EH (cell line): ENCODE measurements at regions not wholly inside any gene's neighbourhood (a gene's known extent, or its start where the extent isn't known, plus 50 kb on each side); places are given as distances from the start of the nearest gene placed in this dataset.

Experiments
- DNase-seq: peaks from one replicate; pipeline ENCODE4 v3.0.0-alpha.2; 2015; ENCODE audit warnings: low read depth

GRCh38 chr16:55042556-55043432 is 112.1 kb downstream of the IRX5 start:
- no peak for DNase-seq

- no peak for DNase-seq
These were observed 112.8 kb downstream of the IRX5 start for GRCh38 chr16:55043499-55043898.

GRCh38 chr16:55044201-55044975 is 113.7 kb downstream of the IRX5 start:
- DNase-seq = no peak

- DNase-seq = no peak
These were observed 114.7 kb downstream of the IRX5 start for GRCh38 chr16:55045329-55045728.

- DNase-seq = no peak
These were observed 115.2 kb downstream of the IRX5 start for GRCh38 chr16:55045756-55046460.

GRCh38 chr16:55046513-55046912 is 115.8 kb downstream of the IRX5 start:
- no peak for DNase-seq

GRCh38 chr16:55046916-55047315 is 116.3 kb downstream of the IRX5 start:
- DNase-seq = no peak

GRCh38 chr16:55047331-55047730 is 116.7 kb downstream of the IRX5 start:
- no peak for DNase-seq

GRCh38 chr16:55047903-55048497 is 117.3 kb downstream of the IRX5 start:
- no peak for DNase-seq

GRCh38 chr16:55048745-55049144 is 118.1 kb downstream of the IRX5 start:
- DNase-seq = no peak

GRCh38 chr16:55051571-55052347 is 121.1 kb downstream of the IRX5 start:
- DNase-seq = no peak

- no peak for DNase-seq
These were observed 121.7 kb downstream of the IRX5 start for GRCh38 chr16:55052348-55052734.

- DNase-seq = no peak
These were observed 122.2 kb downstream of the IRX5 start for GRCh38 chr16:55052741-55053415.

- DNase-seq = no peak
These were observed 124.6 kb downstream of the IRX5 start for GRCh38 chr16:55055262-55055661.

GRCh38 chr16:55056585-55057401 is 126.1 kb downstream of the IRX5 start:
- DNase-seq = no peak

GRCh38 chr16:55057866-55058265 is 127.2 kb downstream of the IRX5 start:
- no peak for DNase-seq

- no peak for DNase-seq
These were observed 127.9 kb downstream of the IRX5 start for GRCh38 chr16:55058576-55058975.

- no peak for DNase-seq
These were observed 128.5 kb downstream of the IRX5 start for GRCh38 chr16:55059146-55059545.

GRCh38 chr16:55061126-55061525 is 130.5 kb downstream of the IRX5 start:
- no peak for DNase-seq

- peak; percentile 2 for DNase-seq
These were observed 131.8 kb downstream of the IRX5 start for GRCh38 chr16:55062442-55062841.
